HG03196 (cell line): ENCODE measurements at regions not wholly inside any gene's neighbourhood (a gene's known extent, or its start where the extent isn't known, plus 50 kb on each side); places are given as distances from the start of the nearest gene placed in this dataset.

ENCODE experiments used
- ATAC-seq: cut with Tn5 transposase; IDR thresholded peaks from one replicate; pipeline ENCODE4 v1.9.1; 2021; ENCODE audit not compliant: unreplicated experiment

DNA sequence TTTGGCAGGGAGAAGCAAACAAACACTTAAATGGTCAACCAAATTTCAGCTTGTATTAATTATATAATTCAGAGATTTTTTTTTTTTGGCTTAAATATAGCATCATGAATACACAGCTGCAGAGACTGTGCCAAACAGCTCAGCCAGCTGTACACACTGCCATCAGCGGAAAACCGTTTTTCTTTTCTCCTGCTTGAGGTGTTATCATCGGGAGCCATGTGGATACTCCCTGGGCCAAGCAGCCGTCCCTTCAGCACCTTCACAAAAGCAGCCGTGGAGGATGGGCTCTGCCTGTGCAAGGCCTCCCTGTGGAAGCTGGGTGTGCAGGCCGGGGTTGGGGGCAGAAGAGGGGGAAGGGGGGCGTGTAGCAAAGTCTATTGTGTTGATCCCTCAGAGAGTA lies 85.0 kb downstream of the NUF2 start:
- ATAC-seq: no peak

DNA sequence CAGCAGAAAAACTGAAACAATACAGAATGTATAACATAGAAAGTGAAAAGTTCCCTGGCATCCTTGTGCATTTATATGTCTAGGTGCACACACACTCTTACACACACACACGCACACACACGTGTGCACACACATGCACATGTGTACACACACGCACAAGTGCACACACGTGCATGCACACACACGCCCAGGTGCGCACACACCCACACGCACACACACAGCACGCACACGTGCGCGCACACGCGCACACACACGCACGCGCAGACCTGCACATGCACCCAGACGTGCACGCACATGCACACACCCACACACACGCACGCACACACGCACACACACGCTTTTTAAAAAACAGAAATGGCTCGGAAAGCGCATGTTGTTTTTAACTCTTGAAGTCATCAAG lies 86.5 kb downstream of the NUF2 start:
- ATAC-seq: no peak

DNA sequence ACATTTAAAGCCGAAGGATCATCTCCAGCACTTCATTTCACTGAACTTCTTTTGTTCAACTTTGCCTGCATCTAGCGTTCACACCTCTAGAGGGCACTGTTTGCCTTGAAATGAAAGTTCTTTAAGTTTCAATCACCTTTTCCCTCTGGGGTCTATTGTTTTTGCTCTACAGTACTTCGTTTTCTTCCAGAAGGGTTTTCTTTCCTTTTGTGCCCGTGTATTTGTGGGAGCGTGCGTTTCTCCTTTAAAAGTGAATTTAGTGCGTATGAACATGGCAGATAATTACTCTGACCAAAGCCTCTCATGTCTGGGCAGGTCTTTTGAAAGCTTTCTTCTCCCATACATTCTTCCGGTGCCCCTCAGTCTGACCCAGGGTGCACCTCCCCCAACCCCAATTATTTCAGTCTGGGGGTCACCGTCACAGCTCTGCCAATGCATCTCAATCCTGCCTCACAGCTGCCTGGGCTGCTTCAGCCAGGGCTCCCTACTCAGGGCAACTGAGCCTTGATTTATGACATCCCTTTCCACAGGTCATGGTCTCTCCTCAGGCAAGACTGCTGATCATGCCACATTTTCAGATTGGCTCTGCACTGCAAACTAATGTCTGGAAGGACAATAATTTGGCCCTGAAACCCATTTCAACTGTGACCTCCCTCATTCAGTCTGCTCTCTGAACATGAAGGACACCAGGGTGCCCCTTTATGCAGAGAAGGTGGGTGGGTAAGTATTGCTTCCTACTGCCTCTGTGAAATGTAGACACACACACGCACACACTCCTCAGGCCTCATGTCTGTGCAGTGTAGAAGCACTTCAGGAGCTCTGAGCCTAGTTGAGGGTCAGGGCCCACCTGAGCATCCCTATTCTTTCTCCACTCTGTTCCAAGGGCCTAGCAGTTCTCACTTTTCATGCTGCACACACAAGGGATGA lies 88.6 kb downstream of the NUF2 start:
- no peak for ATAC-seq

DNA sequence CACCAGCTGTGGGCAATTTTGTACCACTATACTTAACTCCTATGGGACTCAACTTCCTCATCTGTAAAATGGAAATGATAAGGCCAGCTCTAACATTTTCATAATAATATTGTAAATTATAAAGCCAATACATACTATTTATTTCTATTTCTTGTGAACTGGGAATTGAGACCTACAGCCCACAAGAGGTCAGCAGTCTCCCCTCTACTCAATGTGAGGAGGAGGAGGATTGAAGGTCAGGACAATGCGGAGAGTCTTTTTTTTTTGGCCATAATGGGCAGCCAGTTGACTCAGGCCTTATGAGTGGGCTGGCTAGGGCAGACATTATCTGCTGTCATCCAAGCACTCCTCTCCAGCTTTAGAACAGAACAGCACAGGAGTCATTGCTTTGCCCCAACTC lies 90.5 kb downstream of the NUF2 start:
- no peak for ATAC-seq

DNA sequence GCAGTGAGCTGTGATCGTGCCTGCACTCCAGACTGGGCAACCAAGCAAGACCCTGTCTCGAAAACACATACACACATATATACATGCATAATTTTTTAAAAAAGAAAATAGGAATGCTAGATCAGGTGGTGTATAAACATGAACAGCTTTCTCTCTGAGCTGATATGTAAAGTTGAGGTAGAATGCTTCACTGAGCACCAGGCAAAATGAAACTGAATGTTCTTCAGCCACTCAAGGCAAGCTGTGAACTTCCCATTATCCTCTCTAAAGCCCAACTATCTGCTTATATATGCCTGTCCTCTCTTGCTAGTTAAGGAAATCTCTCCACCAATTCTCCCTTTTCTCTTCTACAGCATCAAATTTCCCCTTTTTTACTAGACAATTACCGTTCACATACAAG lies 93.0 kb downstream of the NUF2 start:
- ATAC-seq: peak; percentile 94

DNA sequence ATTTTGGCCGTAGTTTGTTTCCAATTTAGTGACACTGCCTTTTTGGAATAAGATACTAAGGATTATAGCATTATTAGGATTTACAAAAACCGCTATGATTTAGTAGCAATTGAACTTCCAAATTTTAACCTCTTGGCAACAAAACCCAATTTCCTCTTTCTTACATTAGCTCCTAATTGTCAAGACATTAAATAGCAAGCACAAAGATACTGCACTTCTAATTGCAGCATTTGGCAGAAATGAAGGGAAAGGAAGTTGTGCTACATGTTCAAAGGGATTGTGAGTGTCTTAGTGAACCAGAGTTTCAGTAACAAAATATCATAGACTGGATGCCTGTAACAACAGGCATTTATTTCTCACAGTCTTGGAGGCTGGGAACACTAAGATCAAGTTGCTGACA lies 99.9 kb downstream of the NUF2 start:
- ATAC-seq: no peak

DNA sequence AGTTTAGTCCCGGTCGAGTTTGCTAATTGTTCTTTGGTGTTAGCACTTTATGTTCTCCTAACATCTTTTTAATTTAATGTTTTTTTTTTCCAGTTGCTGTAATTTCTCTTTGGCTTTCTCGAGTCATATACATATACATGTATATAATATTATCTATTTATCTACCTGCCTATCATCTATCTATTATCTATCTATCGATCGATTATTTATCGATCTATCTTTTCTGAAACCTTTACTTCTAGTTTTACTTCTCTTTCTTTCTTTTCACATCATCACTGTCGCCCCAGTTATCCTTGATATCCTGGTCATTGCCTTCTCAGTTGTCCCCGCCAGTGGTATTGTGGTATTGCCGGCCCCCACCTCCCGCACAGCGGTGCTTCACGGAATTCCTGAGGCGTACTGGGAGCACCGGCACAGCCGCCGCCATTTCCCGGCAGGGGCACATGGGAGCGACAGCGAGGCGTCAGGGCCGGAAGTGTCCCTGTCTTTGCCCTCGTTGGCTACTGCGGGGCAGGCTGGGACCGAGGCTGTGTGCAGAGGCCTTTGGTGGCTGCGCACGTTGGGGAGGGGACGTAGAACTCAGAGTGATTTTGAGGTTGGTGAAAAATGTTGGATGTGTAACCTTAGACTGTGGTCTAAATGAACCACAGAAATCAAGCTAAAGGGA lies 101.1 kb downstream of the NUF2 start:
- ATAC-seq: no peak

DNA sequence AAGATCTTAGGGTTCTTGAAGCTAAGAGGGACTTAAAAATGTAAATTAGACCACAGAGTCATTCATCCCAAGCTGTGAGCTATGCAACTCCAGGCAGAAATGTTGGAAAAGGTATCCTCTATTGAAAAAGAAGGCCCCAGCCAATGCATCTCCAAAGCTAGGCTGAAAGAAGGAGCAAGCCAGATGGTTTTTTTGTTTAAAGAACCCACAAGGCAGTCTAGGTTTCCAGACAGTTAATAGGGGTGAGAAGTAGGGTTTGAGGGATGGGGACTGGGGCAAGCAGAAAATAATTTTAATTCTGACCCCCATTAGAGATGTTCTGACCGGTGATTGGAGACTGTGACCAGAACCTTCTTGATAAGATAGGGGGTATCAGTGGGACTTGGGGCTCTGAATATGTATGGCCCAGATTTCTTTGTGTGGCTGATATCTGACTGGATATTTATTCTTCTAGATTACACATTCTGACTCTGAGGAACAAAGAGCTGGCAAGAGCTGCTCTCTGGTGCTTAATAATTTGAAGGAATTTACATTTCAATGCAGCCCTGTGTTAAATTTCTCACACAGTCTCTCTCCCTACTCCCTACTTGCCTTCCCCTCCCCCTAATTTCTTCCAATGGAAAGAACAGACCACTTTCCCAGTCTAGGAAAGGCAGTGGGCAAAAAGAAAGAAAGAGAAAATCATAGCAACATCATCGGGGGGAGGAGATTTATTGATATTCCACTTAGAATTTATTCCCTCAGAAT lies 104.9 kb downstream of the NUF2 start:
- ATAC-seq: no peak

DNA sequence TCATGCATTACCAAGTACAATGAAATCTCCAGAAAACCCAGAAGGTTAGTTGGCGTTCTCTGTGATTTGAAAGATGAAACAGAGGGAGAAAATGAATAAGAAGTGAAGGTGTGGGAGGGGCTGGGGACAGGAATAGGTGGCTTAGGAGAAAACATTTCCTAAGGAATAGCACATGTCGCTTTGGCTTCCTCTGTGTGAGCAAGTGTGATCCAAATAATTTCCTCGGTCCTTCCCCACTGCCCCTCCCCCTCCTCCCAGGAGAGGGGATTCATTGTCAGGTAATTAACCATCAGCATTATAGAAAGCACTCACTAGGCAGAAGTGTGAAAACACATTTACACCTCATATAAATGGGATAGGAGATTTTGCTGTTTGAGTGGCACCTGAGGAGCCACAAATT lies 105.5 kb downstream of the NUF2 start:
- ATAC-seq: no peak

DNA sequence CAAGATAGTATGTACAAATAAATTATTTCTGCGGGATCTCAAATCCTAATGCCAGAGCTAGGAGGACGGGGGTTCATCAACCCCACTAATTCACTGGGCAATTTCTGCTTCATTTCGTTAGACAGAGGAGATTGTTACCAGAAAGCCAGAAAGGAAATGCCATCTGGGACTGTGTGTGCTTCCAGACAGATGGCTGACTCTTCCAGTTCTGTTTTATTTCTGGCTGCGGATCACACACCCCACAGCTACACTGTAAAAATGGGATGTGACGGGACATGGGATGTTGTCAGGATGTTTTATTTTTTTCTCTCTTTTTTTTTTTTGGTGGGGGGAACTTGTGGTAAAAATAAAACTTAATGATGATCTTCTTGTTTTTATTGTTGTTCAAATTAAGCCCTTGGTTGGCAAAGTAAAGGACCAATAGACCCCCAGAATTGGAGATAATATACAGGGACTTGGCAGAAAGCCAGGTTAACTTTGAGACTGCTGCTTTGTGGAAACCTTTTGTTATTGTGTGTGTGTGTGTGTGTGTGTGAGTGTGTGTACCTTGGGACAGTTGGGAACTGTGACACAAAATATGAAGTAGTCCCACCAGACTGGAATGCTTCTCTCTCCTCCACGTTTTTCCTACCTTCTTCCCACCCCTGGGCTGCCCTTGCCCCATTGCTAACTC lies 114.5 kb downstream of the NUF2 start:
- ATAC-seq: no peak

DNA sequence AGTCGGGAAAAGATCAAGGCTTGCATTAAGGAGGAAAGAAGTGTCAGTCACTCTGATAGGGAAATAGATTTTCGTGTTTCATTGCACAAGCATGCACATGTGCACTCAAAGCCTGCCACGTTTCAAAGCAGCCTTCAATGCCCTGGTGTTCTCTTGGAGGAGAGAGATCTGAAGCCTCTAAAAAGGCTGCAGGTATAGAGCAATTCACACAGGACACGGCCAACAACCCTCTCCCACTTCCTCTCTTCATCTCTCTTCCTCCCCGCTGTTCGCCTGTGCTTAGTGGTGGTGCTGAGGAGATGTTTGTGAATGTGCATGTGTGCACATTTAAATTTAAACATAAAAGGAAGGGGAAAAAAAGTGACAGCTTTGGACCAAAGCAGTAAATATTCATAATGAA lies 117.7 kb downstream of the NUF2 start:
- no peak for ATAC-seq

DNA sequence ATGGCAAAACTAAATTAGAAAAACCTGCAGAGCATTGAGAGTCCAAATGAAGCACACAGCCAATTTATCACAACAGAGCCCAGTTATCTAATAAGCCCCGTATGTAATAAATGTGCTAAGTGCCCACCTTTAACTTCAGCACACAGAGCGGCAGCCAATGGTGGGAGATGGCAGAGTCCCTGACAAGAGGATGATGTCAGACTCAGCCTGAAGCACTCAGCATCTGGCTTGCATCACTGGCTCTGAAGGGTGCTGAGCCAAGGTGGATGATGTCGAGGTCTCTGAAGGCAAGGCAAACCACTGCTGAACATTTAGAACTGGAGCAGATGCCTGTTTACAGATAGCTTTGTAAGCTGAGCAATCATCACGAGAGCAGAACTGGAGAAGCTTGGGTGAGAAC lies 118.3 kb downstream of the NUF2 start:
- ATAC-seq: no peak

DNA sequence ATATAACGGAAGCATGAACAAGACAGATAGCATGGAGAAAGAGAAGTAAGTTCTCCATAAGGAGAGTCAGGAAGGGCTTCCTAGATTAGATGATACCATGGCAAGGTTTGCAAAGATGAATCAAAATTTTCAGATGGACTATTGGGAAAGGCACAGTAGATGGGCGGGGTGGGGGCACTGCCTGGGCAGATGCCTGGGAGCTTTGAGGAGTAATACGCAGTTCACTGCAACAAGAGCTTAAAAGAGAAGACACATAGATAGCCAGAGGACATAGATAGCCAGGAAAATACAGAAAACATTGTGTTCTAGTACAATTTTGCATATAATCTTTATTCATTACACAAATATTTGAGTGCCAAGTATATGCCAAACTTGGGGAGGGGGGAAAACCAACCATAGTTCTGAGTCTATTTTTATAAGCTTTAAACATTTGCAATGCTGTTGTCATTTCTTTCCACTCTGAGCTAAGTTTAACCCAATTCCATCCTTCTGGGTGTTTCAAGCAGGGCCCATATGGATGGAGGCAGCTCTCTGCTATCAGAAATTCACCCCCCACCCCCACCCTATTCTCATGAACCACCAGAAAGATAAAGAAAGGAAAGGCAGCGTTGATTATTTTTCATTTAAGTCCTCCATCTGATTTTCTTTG lies 120.6 kb downstream of the NUF2 start:
- no peak for ATAC-seq

DNA sequence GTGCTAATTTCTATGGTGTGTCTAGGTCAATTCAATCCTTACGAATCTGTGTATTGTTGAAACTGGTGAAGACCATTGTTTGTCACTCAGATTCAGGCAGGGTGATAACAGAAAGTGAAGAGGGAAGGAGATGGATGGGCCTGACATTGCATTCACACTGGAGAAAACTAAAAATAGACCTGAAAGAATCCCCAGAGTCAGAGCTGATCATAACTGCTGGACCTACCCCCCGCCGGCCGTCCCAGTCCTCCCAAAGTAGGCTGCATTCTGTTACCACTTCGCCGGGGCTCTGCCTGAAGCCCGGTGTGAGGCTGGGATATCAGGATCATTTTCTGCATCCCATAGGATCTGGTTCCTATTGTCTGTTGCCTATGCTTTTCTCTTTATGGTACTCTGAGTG lies 121.1 kb downstream of the NUF2 start:
- no peak for ATAC-seq

DNA sequence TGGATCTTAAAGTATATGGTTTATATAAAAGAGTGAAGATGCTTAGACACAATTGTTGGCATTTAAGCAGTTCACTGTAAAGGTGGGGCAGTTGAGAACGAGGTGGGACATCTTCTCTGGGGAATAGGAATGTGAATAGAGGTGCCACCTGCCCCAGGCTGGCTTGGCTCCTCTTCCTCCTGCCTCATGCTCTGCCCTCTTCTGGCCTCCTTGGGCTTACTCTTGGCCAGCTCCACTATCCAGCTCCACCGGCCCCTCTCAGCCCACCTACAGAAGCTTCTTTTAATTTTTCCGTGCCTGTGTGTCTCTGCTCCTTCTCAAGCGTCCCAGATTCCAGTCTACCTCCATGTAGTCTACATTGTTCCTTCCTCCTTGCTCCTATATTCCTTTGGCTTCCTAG lies 122.1 kb downstream of the NUF2 start:
- ATAC-seq: no peak

DNA sequence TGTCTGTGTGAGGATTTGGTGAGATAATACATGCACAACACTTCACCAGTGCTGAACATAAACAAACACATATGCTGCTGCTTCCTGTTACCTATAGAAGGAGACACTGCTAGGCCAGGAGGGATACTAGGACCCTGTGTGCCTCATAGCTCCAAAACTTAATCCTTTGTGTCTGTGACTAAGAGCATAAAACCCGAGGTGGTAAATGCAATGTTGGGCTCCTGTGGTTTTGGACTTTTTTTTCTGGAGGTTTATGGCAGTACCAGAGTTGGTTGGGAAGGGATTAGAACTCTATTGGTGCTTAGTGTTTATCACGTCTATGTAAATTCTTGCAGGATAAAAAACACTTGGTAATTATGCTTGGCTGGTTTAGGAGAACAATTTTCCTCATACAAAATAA lies 122.9 kb downstream of the NUF2 start:
- no peak for ATAC-seq

DNA sequence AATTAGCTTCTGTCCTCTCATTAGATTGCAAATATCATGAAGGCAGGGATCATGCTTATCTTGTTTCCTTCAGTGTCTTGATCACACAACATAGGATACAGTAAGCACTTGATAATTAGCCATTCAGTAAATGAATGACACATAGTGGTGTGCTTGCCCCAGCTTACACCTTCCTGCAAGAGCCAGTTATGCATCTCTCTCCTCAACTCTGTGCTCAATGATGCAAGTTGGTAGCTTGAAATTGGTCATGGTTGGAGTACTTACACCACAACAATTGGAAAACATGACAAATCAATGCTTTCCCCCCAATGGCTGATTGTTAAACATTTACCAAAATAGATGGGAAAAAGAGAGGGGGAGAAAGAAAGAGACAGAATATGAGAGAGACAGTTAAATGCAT lies 129.2 kb downstream of the NUF2 start:
- ATAC-seq: no peak

DNA sequence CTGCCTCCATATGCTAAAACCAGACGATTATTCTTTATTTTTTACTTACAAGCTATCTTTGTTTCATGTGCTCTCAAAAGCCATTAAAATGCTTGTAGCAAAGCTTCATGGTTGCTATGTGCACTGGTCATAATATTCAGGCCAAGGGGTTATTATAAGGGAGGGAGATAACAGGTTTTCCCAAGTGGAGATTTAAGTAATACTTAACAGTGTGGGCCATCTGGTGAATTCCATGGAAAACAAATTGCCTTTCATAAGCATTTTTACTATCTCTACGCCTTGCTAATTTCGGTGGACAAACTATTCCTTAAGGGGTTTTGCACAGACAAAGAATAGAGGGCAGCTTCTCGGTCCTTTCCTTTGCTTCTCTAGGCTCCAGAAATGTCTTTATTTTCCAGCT lies 137.8 kb downstream of the NUF2 start:
- no peak for ATAC-seq

DNA sequence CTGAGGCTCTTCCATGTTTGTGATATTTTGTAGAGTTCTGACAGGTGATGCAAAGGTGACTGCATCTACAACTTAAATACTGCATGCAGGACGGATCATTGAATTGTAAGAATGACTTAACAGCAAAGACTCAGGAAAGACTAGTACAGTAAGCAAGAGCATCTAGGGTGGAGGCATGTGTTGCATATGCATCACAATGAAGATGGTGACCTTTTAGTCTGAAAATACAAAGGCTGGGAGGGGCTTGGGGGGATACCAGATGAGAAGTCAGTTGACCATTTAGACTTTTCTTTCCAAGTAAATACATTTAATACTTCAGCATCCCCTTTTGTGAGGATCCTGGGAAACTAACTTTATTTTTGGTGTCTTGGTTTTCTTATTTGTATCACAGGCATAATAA lies 145.5 kb downstream of the NUF2 start:
- no peak for ATAC-seq

DNA sequence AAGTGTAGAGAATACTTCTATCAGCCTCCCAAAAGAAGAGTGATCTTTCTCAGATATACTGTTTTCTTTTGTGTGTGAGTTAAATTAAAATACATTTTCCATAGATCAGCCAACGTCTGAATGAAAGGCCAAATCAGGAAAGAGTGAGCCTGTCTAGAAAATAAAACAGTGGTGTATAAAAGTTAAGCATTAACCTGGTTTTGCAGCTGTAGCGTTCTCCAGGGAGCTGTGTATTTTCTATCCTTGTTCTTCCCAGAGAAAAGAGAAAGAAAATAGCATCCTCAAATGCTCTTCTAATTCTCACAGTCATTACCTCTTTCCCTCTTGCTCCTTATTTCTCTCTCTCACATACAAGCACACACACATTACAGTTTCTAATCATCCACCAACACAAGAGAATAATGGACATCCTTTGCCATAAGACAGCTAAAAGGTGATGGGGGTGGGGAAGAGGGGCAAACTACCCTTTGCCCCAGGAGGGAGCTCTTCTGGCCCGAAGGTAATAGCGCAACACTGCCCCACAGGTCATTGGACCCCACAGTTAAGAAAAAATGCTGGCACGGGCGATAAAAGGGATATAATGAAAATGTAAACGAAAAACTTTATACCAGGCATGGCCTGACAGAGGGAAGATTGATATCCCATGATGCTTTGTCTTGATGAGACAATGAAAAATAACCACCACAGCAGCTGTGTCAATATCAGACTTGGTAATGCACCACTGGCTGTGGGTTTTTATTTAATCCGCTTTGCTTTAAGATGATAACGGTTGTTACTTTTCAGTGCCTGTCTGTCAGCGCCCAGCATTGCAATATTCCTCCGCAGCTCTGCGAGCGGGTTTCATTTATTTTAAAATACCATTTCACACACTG lies 150.3 kb downstream of the NUF2 start:
- no peak for ATAC-seq
